ENCODE measurements at regions not wholly inside any gene's neighbourhood (a gene's known extent, or its start where the extent isn't known, plus 50 kb on each side); places are given as distances from the start of the nearest gene placed in this dataset.

DNA sequence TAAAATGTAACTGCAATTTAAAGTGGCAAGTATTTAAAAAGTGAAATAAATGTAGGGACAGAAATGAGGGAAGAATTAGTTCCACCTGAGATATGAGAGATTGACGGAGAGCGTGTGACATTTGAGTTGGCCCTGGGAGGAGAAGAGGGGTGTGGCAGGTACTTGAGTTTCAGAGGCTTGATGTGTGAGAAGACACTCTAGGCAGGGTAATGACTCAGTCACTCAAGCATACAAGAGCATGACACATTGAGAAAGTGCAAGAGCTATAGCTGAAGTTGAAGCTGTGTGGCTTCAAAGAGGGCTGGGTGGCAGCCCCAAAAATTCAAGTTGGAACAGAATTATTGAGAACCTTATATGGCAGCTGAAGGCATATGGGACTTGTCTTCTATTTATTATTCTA is 420.5 kb downstream of the SLITRK2 start:
- TF ChIP-seq, protein P1, sequence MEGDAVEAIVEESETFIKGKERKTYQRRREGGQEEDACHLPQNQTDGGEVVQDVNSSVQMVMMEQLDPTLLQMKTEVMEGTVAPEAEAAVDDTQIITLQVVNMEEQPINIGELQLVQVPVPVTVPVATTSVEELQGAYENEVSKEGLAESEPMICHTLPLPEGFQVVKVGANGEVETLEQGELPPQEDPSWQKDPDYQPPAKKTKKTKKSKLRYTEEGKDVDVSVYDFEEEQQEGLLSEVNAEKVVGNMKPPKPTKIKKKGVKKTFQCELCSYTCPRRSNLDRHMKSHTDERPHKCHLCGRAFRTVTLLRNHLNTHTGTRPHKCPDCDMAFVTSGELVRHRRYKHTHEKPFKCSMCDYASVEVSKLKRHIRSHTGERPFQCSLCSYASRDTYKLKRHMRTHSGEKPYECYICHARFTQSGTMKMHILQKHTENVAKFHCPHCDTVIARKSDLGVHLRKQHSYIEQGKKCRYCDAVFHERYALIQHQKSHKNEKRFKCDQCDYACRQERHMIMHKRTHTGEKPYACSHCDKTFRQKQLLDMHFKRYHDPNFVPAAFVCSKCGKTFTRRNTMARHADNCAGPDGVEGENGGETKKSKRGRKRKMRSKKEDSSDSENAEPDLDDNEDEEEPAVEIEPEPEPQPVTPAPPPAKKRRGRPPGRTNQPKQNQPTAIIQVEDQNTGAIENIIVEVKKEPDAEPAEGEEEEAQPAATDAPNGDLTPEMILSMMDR (conservative IDR thresholded peaks at IDR 0.05; ENCODE audit: low read length) = no peak
- no peak for TF ChIP-seq EZH2phosphoT487 (IDR thresholded peaks at IDR 0.05; ENCODE audit: borderline replicate concordance)
